ENCODE measurements at regions not wholly inside any gene's neighbourhood (a gene's known extent, or its start where the extent isn't known, plus 50 kb on each side); places are given as distances from the start of the nearest gene placed in this dataset.

GRCh38 chr2:61721382-61721781, 132.5 kb downstream of the FAM161A start:
- DNase-seq = no peak

GRCh38 chr2:61720911-61721310, 132.9 kb downstream of the FAM161A start:
- DNase-seq = no peak

GRCh38 chr2:61718965-61719364, 134.9 kb downstream of the FAM161A start:
- no peak for DNase-seq

GRCh38 chr2:61715506-61715905, 138.4 kb downstream of the FAM161A start:
- DNase-seq = no peak

- DNase-seq = no peak
Measured at GRCh38 chr2:61714210-61714609, 139.7 kb downstream of the FAM161A start.

- no peak for DNase-seq
Measured at GRCh38 chr2:61713457-61713856, 140.4 kb downstream of the FAM161A start.

- no peak for DNase-seq
Measured at GRCh38 chr2:61712060-61712459, 141.8 kb downstream of the FAM161A start.

- no peak for DNase-seq
Measured at GRCh38 chr2:61710711-61711110, 143.1 kb downstream of the FAM161A start.

GRCh38 chr2:61707984-61708852, 145.6 kb downstream of the FAM161A start:
- DNase-seq = peak; percentile 82

GRCh38 chr2:61705625-61706024, 148.2 kb downstream of the FAM161A start:
- DNase-seq = no peak

- no peak for DNase-seq
Measured at GRCh38 chr2:61704364-61704763, 149.5 kb downstream of the FAM161A start.

- DNase-seq = no peak
Measured at GRCh38 chr2:61702088-61702467, 151.8 kb downstream of the FAM161A start.

- DNase-seq = no peak
Measured at GRCh38 chr2:61700464-61700863, 153.4 kb downstream of the FAM161A start.

GRCh38 chr2:61694312-61695274, 156.4 kb upstream of the XPO1 start:
- peak; percentile 87 for DNase-seq

GRCh38 chr2:61693744-61694143, 155.6 kb upstream of the XPO1 start:
- DNase-seq = no peak

GRCh38 chr2:61690078-61690596, 152.0 kb upstream of the XPO1 start:
- DNase-seq = no peak

GRCh38 chr2:61689568-61689967, 151.4 kb upstream of the XPO1 start:
- no peak for DNase-seq

- no peak for DNase-seq
Measured at GRCh38 chr2:61688369-61689334, 150.5 kb upstream of the XPO1 start.

GRCh38 chr2:61679096-61679495, 140.9 kb upstream of the XPO1 start:
- DNase-seq = no peak

- DNase-seq = no peak
Measured at GRCh38 chr2:61677942-61678341, 139.8 kb upstream of the XPO1 start.

GRCh38 chr2:61677306-61677705, 139.2 kb upstream of the XPO1 start:
- DNase-seq = no peak

- no peak for DNase-seq
Measured at GRCh38 chr2:61675204-61675603, 137.0 kb upstream of the XPO1 start.

Measured in NCI-H774 (cell line).